CD4-positive, alpha-beta T cell treated with Interleukin-21 for 1 hour (primary cell): ENCODE measurements at regions not wholly inside any gene's neighbourhood (a gene's known extent, or its start where the extent isn't known, plus 50 kb on each side); places are given as distances from the start of the nearest gene placed in this dataset.
"Not testable (repeated sequence)": the region's sequence is repeated elsewhere in the genome, so short reads cannot be mapped to it uniquely, and the experiment has no call there.

Experiments used
- DNase-seq: peaks from one replicate; pipeline ENCODE4 v3.0.0-alpha.2; 2020

- no peak for DNase-seq
Observed at GRCh38 chr10:130960531-130960930, 351.0 kb downstream of the TCERG1L start.

- DNase-seq, result no peak
Observed at GRCh38 chr10:130961506-130962239, 349.8 kb downstream of the TCERG1L start.

- no peak for DNase-seq
Observed at GRCh38 chr10:130962240-130963051, 349.1 kb downstream of the TCERG1L start.

GRCh38 chr10:130963052-130963393, 348.5 kb downstream of the TCERG1L start:
- no peak for DNase-seq

- DNase-seq, result no peak
Observed at GRCh38 chr10:130963786-130964522, 347.6 kb downstream of the TCERG1L start.

- DNase-seq, result no peak
Observed at GRCh38 chr10:130964771-130965170, 346.8 kb downstream of the TCERG1L start.

GRCh38 chr10:130967161-130967560, 344.4 kb downstream of the TCERG1L start:
- DNase-seq, result no peak

GRCh38 chr10:130967784-130968183, 343.7 kb downstream of the TCERG1L start:
- no peak for DNase-seq

- no peak for DNase-seq
Observed at GRCh38 chr10:130968511-130968910, 343.0 kb downstream of the TCERG1L start.

- no peak for DNase-seq
Observed at GRCh38 chr10:130968964-130969363, 342.6 kb downstream of the TCERG1L start.

- DNase-seq, result no peak
Observed at GRCh38 chr10:130969700-130970099, 341.8 kb downstream of the TCERG1L start.

- DNase-seq, result no peak
Observed at GRCh38 chr10:130970341-130971122, 341.0 kb downstream of the TCERG1L start.

GRCh38 chr10:130971123-130971435, 340.4 kb downstream of the TCERG1L start:
- DNase-seq, result no peak

GRCh38 chr10:130973127-130973839, 338.2 kb downstream of the TCERG1L start:
- DNase-seq, result no peak

- no peak for DNase-seq
Observed at GRCh38 chr10:130974166-130974565, 337.4 kb downstream of the TCERG1L start.

- not testable (repeated sequence) for DNase-seq
Observed at GRCh38 chr10:130975351-130975750, 336.2 kb downstream of the TCERG1L start.

- DNase-seq, result no peak
Observed at GRCh38 chr10:130982802-130983201, 328.7 kb downstream of the TCERG1L start.

GRCh38 chr10:130983749-130984148, 327.8 kb downstream of the TCERG1L start:
- no peak for DNase-seq

- DNase-seq, result no peak
Observed at GRCh38 chr10:130984686-130985085, 326.8 kb downstream of the TCERG1L start.

- no peak for DNase-seq
Observed at GRCh38 chr10:130985158-130985753, 326.3 kb downstream of the TCERG1L start.

GRCh38 chr10:130986846-130987245, 324.7 kb downstream of the TCERG1L start:
- DNase-seq, result no peak

GRCh38 chr10:130987401-130987800, 324.1 kb downstream of the TCERG1L start:
- no peak for DNase-seq
